BE2C (cell line): ENCODE measurements at regions not wholly inside any gene's neighbourhood (a gene's known extent, or its start where the extent isn't known, plus 50 kb on each side); places are given as distances from the start of the nearest gene placed in this dataset.

Experiments
- DNase-seq: peaks from one replicate; pipeline ENCODE4 v3.0.0-alpha.2; 2020
- H3K27me3 ChIP-seq: fragments of 250-450 bp; sonication (Bioruptor Pico); 2 replicates; pipeline ENCODE4 v1.5.1; 2020; ENCODE audit warnings: mild to moderate bottlenecking
- H3K36me3 ChIP-seq: fragments of 250-450 bp; sonication (Bioruptor Pico); 2 replicates; pipeline ENCODE4 v1.5.1; 2020; ENCODE audit warnings: mild to moderate bottlenecking
- H3K4me1 ChIP-seq: fragments of 250-450 bp; sonication (Bioruptor Pico); 2 replicates; pipeline ENCODE4 v1.5.1; 2020
- H3K4me3 ChIP-seq: 2 replicates; pipeline ENCODE4 v1.5.1; 2011; ENCODE audit warnings: low read depth, low read length
- H3K9me3 ChIP-seq: fragments of 250-450 bp; sonication (Bioruptor Pico); 2 replicates; pipeline ENCODE4 v1.5.1; 2020
- TF ChIP-seq, protein P1 (sequence below): IDR thresholded peaks from 2 replicates; pipeline ENCODE4 v1.5.1; 2012; ENCODE audit warnings: mild to moderate bottlenecking, low read depth, low read length

- Histone ChIP-seq H3K27me3 (no peaks in the 10 kb centered on the region), H3K4me3 (no peak overlapping the region), H3K9me3 (no peaks in the 10 kb centered on the region), H3K36me3 (no peaks in the 10 kb centered on the region), H3K4me1 (no peaks in the 10 kb centered on the region)
- DNase-seq, result no peak
- TF ChIP-seq, protein P1, sequence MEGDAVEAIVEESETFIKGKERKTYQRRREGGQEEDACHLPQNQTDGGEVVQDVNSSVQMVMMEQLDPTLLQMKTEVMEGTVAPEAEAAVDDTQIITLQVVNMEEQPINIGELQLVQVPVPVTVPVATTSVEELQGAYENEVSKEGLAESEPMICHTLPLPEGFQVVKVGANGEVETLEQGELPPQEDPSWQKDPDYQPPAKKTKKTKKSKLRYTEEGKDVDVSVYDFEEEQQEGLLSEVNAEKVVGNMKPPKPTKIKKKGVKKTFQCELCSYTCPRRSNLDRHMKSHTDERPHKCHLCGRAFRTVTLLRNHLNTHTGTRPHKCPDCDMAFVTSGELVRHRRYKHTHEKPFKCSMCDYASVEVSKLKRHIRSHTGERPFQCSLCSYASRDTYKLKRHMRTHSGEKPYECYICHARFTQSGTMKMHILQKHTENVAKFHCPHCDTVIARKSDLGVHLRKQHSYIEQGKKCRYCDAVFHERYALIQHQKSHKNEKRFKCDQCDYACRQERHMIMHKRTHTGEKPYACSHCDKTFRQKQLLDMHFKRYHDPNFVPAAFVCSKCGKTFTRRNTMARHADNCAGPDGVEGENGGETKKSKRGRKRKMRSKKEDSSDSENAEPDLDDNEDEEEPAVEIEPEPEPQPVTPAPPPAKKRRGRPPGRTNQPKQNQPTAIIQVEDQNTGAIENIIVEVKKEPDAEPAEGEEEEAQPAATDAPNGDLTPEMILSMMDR, result no peak
These were observed 434.3 kb upstream of the SEMA3D start for GRCh38 chr7:85620936-85621685.

- H3K4me3 ChIP-seq, result no peak overlapping the region
- H3K4me1 ChIP-seq, result no peaks in the 10 kb centered on the region
- no peaks in the 10 kb centered on the region for H3K9me3 ChIP-seq
- no peaks in the 10 kb centered on the region for H3K36me3 ChIP-seq
- TF ChIP-seq, protein P1, result no peak
- DNase-seq, result no peak
- H3K27me3 ChIP-seq, result no peaks in the 10 kb centered on the region
These were observed 432.4 kb upstream of the SEMA3D start for GRCh38 chr7:85619236-85619635.

DNA sequence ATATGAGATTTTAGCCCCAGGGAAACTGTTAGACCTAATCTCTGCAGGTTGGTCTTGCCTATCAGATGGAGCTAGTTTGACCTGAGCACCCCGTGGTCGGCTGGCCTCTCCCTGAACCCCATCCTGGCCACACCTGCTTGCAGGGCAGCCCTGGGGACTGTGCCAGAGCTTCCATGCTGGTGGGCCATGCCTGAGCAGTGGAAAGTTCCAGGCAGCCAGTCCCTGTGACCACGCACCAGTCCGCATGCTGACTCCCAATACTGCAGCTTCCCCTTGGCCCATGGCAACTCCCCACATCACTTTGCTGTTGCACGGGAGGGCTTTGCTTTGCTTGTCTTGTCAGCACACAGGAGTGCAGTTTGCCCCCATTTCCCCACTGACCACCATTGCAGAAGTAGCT is 427.8 kb upstream of the SEMA3D start:
- peak; percentile 23 for DNase-seq
- Histone ChIP-seq H3K4me3 (no peak overlapping the region), H3K9me3 (no peaks in the 10 kb centered on the region), H3K36me3 (no peaks in the 10 kb centered on the region), H3K4me1 (no peaks in the 10 kb centered on the region), H3K27me3 (no peaks in the 10 kb centered on the region)
- TF ChIP-seq, protein P1, result no peak

DNA sequence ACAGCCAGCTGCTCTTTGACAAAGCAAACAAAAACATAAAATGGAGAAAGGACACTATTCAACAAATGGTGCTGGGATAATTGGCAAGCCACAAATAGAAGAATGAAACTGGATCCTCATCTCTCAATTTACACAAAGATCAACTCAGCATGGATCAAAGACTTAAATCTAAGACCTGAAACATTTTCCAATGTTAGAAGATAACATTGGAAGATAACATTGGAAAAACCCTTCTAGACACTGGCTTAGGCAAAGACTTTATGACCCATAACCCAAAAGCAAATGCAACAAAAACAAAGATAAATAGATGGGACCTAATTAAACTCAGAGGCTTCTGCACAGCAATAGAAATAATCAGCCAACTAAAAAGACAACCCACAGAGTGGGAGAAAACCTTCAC is 425.7 kb upstream of the SEMA3D start:
- DNase-seq, result no peak
- Histone ChIP-seq H3K4me1 (no peaks in the 10 kb centered on the region; the same call in 1 of the 2 replicates), H3K27me3 (no peaks in the 10 kb centered on the region), H3K36me3 (no peaks in the 10 kb centered on the region), H3K9me3 (no peaks in the 10 kb centered on the region), H3K4me3 (no peak overlapping the region)
- TF ChIP-seq, protein P1, result no peak

DNA sequence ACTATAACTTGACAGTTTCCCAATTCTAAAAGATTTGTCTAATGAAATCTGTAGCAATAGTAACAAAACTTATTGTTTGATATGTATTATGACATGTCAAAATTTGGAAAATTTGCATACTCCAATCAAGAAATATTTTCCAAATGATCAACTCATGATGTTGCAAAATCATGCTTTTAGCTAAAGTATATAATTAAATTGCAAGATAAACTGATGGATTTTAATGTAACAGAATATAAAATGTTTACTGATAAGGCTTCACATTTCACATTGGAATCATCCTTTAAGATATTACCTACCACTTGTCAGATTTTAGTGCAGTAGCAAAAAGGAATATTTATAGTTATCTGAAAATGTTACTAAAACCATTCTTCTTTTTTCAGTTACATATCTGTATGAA is 421.9 kb upstream of the SEMA3D start:
- TF ChIP-seq, protein P1, result no peak
- Histone ChIP-seq H3K4me3 (no peak overlapping the region), H3K9me3 (no peaks in the 10 kb centered on the region), H3K36me3 (no peaks in the 10 kb centered on the region), H3K27me3 (no peaks in the 10 kb centered on the region), H3K4me1 (no peaks in the 10 kb centered on the region; the same call in 1 of the 2 replicates)
- DNase-seq, result no peak

- Histone ChIP-seq H3K36me3 (no peaks in the 10 kb centered on the region), H3K4me3 (no peak overlapping the region), H3K9me3 (no peaks in the 10 kb centered on the region), H3K27me3 (no peaks in the 10 kb centered on the region), H3K4me1 (peaks cover 17% of the 10 kb centered on the region)
- no peak for DNase-seq
- TF ChIP-seq, protein P1, result no peak
These were observed 415.3 kb upstream of the SEMA3D start for GRCh38 chr7:85602196-85602595.
